ENCODE measurements at regions not wholly inside any gene's neighbourhood (a gene's known extent, or its start where the extent isn't known, plus 50 kb on each side); places are given as distances from the start of the nearest gene placed in this dataset.
"Not testable (repeated sequence)": the region's sequence is repeated elsewhere in the genome, so short reads cannot be mapped to it uniquely, and the experiment has no call there.

- no peak for DNase-seq (ENCODE audit: low spot score)
Measured at GRCh38 chr4:100026066-100026465, 76.0 kb upstream of the H2AZ1 start.

DNA sequence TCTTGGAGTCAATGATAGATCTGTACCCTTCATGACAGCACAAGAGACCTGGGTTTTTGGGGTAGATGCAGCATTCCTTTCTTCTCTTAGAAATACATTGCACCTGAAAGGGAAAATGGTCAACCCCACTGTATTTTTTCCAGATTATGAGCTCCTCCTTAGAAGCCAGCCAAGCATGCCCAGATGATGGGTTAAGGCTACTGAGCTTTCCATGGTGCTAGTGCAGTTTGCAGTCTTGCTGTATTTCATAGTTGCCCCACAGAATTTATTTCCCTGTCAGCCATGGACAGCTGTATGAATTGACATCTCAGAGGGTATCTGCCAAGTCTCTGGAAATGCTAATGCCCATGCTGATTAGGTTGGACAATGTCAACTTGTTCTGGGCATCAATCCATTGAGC lies 73.7 kb upstream of the H2AZ1 start:
- no peak for DNase-seq (ENCODE audit: low spot score)

GRCh38 chr4:100022792-100023222 lies 72.7 kb upstream of the H2AZ1 start:
- no peak for DNase-seq (ENCODE audit: low spot score)

DNA sequence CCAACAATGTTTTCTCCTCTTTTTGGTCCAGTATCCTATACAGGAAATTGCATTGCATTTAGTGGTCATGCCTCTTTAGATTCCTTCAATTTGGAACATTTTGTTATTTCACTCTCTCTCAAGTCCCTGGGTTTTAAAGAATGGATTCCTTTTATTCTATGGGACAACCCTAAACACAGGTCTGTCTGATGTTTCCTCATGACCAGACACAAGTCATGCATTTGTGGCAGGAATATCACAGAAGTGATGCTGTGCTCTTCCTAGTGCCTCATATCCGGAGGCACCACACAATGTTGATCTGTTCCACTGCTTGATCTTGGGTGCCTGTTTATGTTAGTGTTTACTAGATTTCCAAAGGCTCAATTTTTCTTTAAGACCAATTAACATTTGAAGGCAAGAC lies 69.7 kb upstream of the H2AZ1 start:
- no peak for DNase-seq (ENCODE audit: low spot score)

DNA sequence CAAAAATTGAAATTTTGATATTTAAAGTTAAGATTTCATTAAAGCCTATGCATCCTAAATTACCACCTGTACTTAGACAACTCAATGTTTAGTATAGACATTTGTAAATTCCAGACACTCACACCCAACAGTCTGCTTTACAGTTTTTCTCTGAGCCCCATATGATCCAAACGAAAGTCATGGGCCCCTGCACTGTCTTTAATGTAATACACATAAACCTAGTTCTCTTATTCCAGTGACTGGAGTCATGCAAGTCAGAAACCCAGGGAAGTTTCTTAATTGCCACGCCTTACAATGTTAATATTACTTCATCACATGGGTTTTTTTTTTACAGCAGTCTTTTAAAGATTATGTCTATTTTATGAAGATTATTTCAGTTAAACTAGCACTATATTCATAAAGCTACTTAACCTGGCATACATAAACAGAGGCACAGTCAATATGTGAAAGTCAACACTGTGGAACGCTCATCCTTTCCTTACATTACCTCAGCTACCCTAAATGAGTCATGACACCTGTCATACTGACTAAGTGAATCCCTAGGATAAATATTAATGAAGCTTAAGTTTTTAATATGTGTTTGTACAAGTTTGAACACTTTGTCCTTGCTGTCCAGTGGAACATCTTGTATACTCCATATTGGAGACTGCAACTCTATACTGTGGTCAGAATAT lies 67.7 kb upstream of the H2AZ1 start:
- no peak for DNase-seq (ENCODE audit: low spot score)

DNA sequence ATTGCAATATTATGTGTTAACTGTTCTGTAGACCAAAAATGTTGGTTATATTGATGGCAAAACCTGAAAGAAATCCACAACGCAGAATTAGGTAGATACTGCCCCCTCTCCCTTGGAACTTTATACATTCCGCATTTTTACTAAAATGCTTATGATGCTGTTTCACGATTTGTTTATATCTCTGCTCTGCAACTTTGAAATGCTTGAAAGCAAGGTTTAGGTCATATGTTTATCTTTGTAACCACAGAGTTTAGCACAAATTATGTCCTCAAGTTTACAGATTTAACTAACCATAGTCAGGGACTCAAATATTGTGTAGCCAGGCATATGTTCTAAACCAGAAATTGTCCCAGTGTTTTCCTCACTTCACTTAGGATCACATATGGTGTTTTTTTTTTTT lies 66.1 kb upstream of the H2AZ1 start:
- no peak for DNase-seq (ENCODE audit: low spot score)

DNA sequence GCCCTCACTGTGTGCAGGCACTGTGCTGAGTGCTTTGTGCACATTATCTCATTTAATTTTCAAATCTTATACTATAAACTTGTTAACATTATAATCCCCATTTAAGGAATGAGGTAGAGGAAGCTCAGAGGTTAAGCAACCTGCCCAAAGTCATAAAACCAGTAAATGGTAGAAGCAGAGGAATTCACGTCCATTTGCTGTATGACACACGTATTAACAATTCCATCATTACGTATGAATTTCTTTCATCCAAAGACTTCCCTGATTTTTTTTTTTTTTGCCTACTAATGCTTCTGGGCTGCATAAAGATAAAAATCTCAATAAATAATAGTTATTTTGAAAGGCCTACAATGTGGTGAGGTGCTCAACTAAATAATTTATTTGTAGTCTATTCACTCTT lies 64.5 kb upstream of the H2AZ1 start:
- no peak for DNase-seq (ENCODE audit: low spot score)

- no peak for DNase-seq (ENCODE audit: low spot score)
Measured at GRCh38 chr4:100009490-100009889, 59.4 kb upstream of the H2AZ1 start.

DNA sequence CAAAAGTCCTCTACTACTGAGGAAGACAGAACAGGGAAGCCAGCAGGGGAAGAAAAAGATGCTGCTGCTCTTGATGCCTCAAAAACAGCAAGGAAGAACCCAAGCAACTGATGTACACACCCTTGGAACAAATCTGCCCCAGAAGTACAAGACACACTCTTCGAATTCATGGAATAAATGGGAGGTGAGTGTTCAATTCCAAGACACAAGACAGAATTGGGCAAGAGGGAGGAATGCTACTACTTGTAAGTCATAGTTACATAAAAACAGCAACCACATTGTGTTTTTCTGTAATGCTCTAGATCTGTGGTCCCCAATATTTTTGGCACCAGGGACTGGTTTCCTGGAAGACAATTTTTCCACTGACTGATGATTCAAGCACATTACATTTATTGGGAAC lies 58.0 kb upstream of the H2AZ1 start:
- no peak for DNase-seq (ENCODE audit: low spot score)

DNA sequence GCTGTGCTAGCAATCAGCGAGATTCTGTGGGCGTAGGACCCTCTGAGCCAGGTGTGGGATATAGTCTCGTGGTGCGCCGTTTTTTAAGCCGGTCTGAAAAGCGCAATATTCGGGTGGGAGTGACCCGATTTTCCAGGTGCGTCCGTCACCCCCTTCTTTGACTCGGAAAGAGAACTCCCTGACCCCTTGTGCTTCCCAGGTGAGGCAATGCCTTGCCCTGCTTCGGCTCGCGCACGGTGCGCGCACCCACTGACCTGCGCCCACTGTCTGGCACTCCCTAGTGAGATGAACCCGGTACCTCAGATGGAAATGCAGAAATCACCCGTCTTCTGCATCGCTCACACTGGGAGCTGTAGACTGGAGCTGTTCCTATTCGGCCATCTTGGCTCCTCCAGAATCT lies 56.1 kb upstream of the H2AZ1 start:
- not testable (repeated sequence) for DNase-seq (ENCODE audit: low spot score)

All from hematopoietic multipotent progenitor cell treated with erythropoietin and hydrocortisone succinate and interleukin-3 and kit ligand, for 15 days (in vitro differentiated cells).